ENCODE measurements at regions not wholly inside any gene's neighbourhood (a gene's known extent, or its start where the extent isn't known, plus 50 kb on each side); places are given as distances from the start of the nearest gene placed in this dataset.

- H2AFZ ChIP-seq (ENCODE audit: low read depth) = peak overlapping the region; percentile 42
- CTCF ChIA-PET = no interaction called here
- DNase-seq = no peak
- H3K9me2 ChIP-seq = no peaks in the 10 kb centered on the region
- H3K9me3 ChIP-seq = no peaks in the 10 kb centered on the region
- TF ChIP-seq TEAD4 (IDR thresholded peaks at IDR 0.05; ENCODE audit: borderline replicate concordance, insufficient read depth) (no peak), NFIC (IDR thresholded peaks at IDR 0.05; ENCODE audit: borderline replicate concordance) (no peak), RFX5 (IDR thresholded peaks at IDR 0.05; ENCODE audit: low read length) (no peak), FOXJ3 (CRISPR knock-in tag; IDR thresholded peaks at IDR 0.05) (no peak), FOSL2 (IDR thresholded peaks at IDR 0.05; ENCODE audit: borderline replicate concordance, low read depth) (no peak), POLR2AphosphoS5 (IDR thresholded peaks at IDR 0.05; ENCODE audit: low read depth, low read length) (no peak)
- WGBS (ENCODE audit: low lambda C conversion rate) = 35% methylated on average over 1 of the region's 1 CpG
- no peaks in the 10 kb centered on the region for H3K79me2 ChIP-seq (ENCODE audit: insufficient read depth)
- H3K9ac ChIP-seq = no peak overlapping the region
- no peaks in the 10 kb centered on the region for H3K36me3 ChIP-seq (replicated peaks in 1 of 2; ENCODE audit: control insufficient read depth in 1 of 2, insufficient read depth in 2 of 2, low read length in 1 of 2)
- H3K27me3 ChIP-seq (ENCODE audit: insufficient read depth) = no peaks in the 10 kb centered on the region
- no peaks in the 10 kb centered on the region for H3F3A ChIP-seq (replicated peaks; ENCODE audit: insufficient read depth)
- no peak overlapping the region for H3K4me3 ChIP-seq (ENCODE audit: low read depth in 2 of 2, low read length in 1 of 2)
- H3K27ac ChIP-seq (ENCODE audit: low read depth in 2 of 2, low read length in 1 of 2) = peak overlapping the region in 1 of 2 experiments; percentile 52; a peak in 2 of 4 replicates
- peak overlapping the region; percentile 21 for H3K4me2 ChIP-seq
- POLR2A ChIA-PET = no interaction called here
- no peaks in the 10 kb centered on the region for H4K20me1 ChIP-seq (ENCODE audit: insufficient read depth)
- H3K4me1 ChIP-seq (ENCODE audit: control insufficient read depth in 1 of 2, insufficient read depth in 2 of 2, low read depth in 1 of 2, low read length in 1 of 2) = no peaks in the 10 kb centered on the region; a peak in 1 of 4 replicates
These were observed 448.0 kb downstream of the TENT5A start for GRCh38 chr6:81304466-81304865.

- Histone ChIP-seq H3K4me3 (ENCODE audit: low read depth in 2 of 2, low read length in 1 of 2) (no peak overlapping the region), H3K27me3 (ENCODE audit: insufficient read depth) (no peaks in the 10 kb centered on the region), H2AFZ (ENCODE audit: low read depth) (no peak overlapping the region), H3F3A (replicated peaks; ENCODE audit: insufficient read depth) (no peaks in the 10 kb centered on the region), H3K79me2 (ENCODE audit: insufficient read depth) (no peaks in the 10 kb centered on the region), H3K4me1 (ENCODE audit: control insufficient read depth in 1 of 2, insufficient read depth in 2 of 2, low read depth in 1 of 2, low read length in 1 of 2) (no peaks in the 10 kb centered on the region; a peak in 1 of 4 replicates), H3K9me3 (no peaks in the 10 kb centered on the region), H4K20me1 (ENCODE audit: insufficient read depth) (no peaks in the 10 kb centered on the region), H3K27ac (ENCODE audit: low read depth in 2 of 2, low read length in 1 of 2) (no peak overlapping the region), H3K4me2 (no peak overlapping the region), H3K9ac (no peak overlapping the region), H3K9me2 (no peaks in the 10 kb centered on the region), H3K36me3 (replicated peaks in 1 of 2; ENCODE audit: control insufficient read depth in 1 of 2, insufficient read depth in 2 of 2, low read length in 1 of 2) (no peaks in the 10 kb centered on the region)
- TF ChIP-seq RCOR1 (IDR thresholded peaks at IDR 0.05; ENCODE audit: low read length) (no peak), RXRA (IDR thresholded peaks at IDR 0.05; ENCODE audit: borderline replicate concordance, low read depth) (no peak), USF2 (IDR thresholded peaks at IDR 0.05; ENCODE audit: borderline replicate concordance, low read depth, low read length) (no peak), NFIC (IDR thresholded peaks at IDR 0.05; ENCODE audit: borderline replicate concordance) (no peak), JUND (IDR thresholded peaks at IDR 0.05) (no peak), PBX3 (IDR thresholded peaks at IDR 0.05) (no peak), TEAD4 (IDR thresholded peaks at IDR 0.05; ENCODE audit: borderline replicate concordance, insufficient read depth) (no peak), GATA2 (CRISPR knock-in tag; IDR thresholded peaks at IDR 0.05) (no peak), EZH2phosphoT487 (IDR thresholded peaks at IDR 0.05; ENCODE audit: borderline replicate concordance, low read depth) (no peak), MEF2A (IDR thresholded peaks at IDR 0.05; ENCODE audit: borderline replicate concordance, low read depth) (no peak)
- TF ChIP-seq, protein P1, sequence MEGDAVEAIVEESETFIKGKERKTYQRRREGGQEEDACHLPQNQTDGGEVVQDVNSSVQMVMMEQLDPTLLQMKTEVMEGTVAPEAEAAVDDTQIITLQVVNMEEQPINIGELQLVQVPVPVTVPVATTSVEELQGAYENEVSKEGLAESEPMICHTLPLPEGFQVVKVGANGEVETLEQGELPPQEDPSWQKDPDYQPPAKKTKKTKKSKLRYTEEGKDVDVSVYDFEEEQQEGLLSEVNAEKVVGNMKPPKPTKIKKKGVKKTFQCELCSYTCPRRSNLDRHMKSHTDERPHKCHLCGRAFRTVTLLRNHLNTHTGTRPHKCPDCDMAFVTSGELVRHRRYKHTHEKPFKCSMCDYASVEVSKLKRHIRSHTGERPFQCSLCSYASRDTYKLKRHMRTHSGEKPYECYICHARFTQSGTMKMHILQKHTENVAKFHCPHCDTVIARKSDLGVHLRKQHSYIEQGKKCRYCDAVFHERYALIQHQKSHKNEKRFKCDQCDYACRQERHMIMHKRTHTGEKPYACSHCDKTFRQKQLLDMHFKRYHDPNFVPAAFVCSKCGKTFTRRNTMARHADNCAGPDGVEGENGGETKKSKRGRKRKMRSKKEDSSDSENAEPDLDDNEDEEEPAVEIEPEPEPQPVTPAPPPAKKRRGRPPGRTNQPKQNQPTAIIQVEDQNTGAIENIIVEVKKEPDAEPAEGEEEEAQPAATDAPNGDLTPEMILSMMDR (IDR thresholded peaks at IDR 0.05) = no peak
- TF ChIP-seq, protein P2, sequence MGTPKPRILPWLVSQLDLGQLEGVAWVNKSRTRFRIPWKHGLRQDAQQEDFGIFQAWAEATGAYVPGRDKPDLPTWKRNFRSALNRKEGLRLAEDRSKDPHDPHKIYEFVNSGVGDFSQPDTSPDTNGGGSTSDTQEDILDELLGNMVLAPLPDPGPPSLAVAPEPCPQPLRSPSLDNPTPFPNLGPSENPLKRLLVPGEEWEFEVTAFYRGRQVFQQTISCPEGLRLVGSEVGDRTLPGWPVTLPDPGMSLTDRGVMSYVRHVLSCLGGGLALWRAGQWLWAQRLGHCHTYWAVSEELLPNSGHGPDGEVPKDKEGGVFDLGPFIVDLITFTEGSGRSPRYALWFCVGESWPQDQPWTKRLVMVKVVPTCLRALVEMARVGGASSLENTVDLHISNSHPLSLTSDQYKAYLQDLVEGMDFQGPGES (IDR thresholded peaks at IDR 0.05; ENCODE audit: low read depth, low read length) = no peak
- no peak for DNase-seq
- whole genome bisulfite sequencing (ENCODE audit: low lambda C conversion rate) = 73% methylated on average over 1 of the region's 1 CpG
- POLR2A ChIA-PET = no interaction called here
- CTCF ChIA-PET = no interaction called here
These were observed 451.5 kb downstream of the TENT5A start for GRCh38 chr6:81300961-81301360.
